Suppressor macrophage treated with lipopolysaccharide for 4 hours (primary cell): ENCODE measurements at regions not wholly inside any gene's neighbourhood (a gene's known extent, or its start where the extent isn't known, plus 50 kb on each side); places are given as distances from the start of the nearest gene placed in this dataset.
"Not testable (repeated sequence)": the region's sequence is repeated elsewhere in the genome, so short reads cannot be mapped to it uniquely, and the experiment has no call there.

ENCODE experiments used
- DNase-seq: peaks from one replicate; pipeline ENCODE4 v3.0.0-alpha.2; 2020

GRCh38 chr1:94362466-94363058 lies 55.6 kb upstream of the ABCD3 start:
- DNase-seq, result no peak

- DNase-seq, result no peak
These were observed 59.3 kb upstream of the ABCD3 start for GRCh38 chr1:94358630-94359599.

GRCh38 chr1:94357661-94358060 lies 60.5 kb upstream of the ABCD3 start:
- no peak for DNase-seq

- no peak for DNase-seq
These were observed 62.7 kb upstream of the ABCD3 start for GRCh38 chr1:94355485-94355980.

- DNase-seq, result no peak
These were observed 66.7 kb upstream of the ABCD3 start for GRCh38 chr1:94351481-94351880.

GRCh38 chr1:94350350-94350924 lies 67.8 kb upstream of the ABCD3 start:
- no peak for DNase-seq

GRCh38 chr1:94349853-94350252 lies 68.3 kb upstream of the ABCD3 start:
- no peak for DNase-seq

GRCh38 chr1:94348386-94348785 lies 69.8 kb upstream of the ABCD3 start:
- DNase-seq, result not testable (repeated sequence)

GRCh38 chr1:94345148-94345721 lies 73.0 kb upstream of the ABCD3 start:
- DNase-seq, result peak; percentile 51

- DNase-seq, result no peak
These were observed 75.8 kb upstream of the ABCD3 start for GRCh38 chr1:94342416-94342815.

- peak; percentile 21 for DNase-seq
These were observed 78.8 kb upstream of the ABCD3 start for GRCh38 chr1:94339206-94339927.

- no peak for DNase-seq
These were observed 81.2 kb upstream of the ABCD3 start for GRCh38 chr1:94336991-94337390.

- peak; percentile 84 for DNase-seq
These were observed 82.2 kb upstream of the ABCD3 start for GRCh38 chr1:94335950-94336349.

GRCh38 chr1:94335447-94335846 lies 82.7 kb upstream of the ABCD3 start:
- no peak for DNase-seq

GRCh38 chr1:94334764-94335163 lies 83.4 kb upstream of the ABCD3 start:
- DNase-seq, result no peak

GRCh38 chr1:94332952-94333351 lies 85.2 kb upstream of the ABCD3 start:
- no peak for DNase-seq

GRCh38 chr1:94332516-94332915 lies 85.7 kb upstream of the ABCD3 start:
- no peak for DNase-seq

- DNase-seq, result no peak
These were observed 88.2 kb upstream of the ABCD3 start for GRCh38 chr1:94329986-94330385.

- DNase-seq, result no peak
These were observed 88.9 kb upstream of the ABCD3 start for GRCh38 chr1:94329276-94329675.

- no peak for DNase-seq
These were observed 89.8 kb upstream of the ARHGAP29 start for GRCh38 chr1:94327001-94327690.

- DNase-seq, result no peak
These were observed 88.9 kb upstream of the ARHGAP29 start for GRCh38 chr1:94326329-94326728.
